Activated naive CD4-positive, alpha-beta T cell treated with Interleukin-2 at 50 U/mL for 16 hours (primary cell): ENCODE measurements at regions not wholly inside any gene's neighbourhood (a gene's known extent, or its start where the extent isn't known, plus 50 kb on each side); places are given as distances from the start of the nearest gene placed in this dataset.
"Not testable (repeated sequence)": the region's sequence is repeated elsewhere in the genome, so short reads cannot be mapped to it uniquely, and the experiment has no call there.

Experiments used
- DNase-seq: peaks from one replicate; pipeline ENCODE4 v3.0.0-alpha.2; 2020

DNA sequence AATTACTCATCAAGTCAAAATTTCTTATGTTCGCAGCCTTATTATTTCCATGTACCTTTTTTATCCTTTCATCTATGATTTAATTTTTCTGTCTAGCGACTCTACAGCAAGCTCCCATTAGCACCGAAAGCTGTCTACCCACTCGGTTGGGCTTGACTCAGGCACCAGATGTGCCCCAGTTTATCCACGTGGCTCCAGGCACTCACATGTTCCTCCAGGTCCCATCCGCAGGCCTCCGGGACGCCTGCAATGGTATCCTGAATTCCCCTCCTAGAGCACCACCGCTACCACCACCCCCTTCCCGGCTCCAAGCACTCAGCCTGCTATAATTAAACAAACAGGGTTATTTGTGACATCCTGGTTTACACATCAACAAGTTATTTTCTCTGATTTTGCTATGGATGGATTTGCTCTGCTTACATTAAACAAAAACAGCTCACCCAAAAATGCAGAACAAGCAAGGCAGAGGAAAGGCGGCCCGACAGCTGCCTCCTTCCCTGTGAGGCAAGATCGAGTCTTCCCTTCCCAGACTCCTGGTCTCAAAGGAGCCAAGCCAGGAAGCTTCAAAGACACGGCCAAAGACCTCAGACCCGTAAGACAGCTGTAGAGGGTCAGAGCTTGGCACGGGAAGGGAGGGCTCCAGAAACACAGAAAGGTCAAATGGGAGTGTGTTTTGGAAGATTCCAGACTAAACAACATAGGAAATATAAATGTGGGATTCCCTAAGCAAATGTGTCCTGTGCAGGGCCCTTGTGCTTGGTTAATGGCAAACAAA lies 253.8 kb downstream of the TTC8 start:
- no peak for DNase-seq

DNA sequence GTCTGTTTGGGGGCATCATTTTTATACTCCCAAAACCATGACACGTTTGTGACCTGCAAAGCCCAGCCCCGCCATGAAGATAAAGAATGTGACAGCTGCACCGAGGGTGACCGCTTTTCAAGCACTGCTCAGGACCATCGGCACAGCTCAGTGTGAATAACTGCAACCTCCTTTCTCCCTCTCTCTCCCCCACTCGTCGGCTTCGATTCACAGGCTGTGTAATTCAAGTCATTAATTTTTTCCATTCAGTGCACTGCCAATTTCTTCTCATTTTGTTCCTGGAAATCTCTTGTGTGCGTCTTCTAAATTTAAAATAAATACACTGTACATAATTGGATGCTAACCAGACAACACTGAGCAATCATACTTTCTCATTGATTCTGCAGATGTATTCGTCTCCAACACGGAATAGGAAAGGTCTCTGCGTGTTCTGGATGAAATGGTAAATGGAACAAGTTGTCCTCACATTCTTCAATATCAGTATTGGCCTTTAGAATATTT lies 260.8 kb downstream of the TTC8 start:
- DNase-seq: no peak

DNA sequence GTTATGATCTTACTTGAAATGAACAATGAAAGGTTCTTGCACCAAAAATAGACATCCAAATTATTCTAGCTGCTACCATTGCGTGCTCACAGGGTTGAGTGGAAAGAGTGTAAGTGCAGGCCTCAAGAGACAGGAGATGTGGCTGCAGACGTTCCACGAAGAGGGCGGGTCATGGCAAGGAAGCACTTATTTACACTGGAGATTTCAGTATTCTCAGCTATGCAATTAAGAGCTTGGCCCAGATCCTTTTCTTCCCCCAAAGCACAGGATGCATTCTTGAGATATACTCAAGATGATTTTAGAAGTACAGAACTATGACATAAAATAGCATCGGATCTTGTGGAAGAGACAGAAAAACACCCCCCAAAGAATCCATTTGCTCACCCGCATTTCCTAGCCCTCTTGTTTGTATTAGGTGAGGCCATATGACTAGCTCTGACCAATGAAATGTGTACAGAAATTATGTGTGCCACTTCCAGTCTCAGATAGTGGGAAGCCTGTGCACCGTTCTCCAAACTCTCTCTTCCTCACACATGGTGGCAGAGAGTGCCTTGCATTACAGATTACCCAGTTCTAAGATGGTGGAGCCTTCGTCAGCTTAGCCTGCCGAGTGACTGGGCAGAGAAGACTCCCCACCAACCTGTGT lies 261.4 kb downstream of the TTC8 start:
- no peak for DNase-seq

- DNase-seq: no peak
Measured at GRCh38 chr14:89088530-89088929, 264.1 kb downstream of the TTC8 start.

DNA sequence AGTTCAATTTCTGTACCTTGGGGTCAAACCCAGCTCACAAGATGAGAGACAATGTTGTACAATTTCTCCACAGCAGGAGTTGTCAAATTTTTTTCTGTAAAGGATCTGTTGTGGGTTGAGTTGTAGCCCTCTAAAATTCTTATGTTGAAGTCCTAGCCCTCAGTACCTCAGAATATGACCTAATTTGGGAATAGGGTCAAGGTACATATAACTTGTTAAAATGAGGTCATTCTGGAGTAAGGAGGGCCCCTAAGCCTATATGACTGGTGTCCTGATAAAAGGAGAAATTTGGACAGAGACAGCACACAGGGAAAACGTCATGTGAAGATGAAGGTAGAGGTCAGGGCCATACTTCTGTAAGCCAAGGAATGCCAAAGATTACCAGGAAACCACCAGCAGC lies 264.9 kb downstream of the TTC8 start:
- no peak for DNase-seq

DNA sequence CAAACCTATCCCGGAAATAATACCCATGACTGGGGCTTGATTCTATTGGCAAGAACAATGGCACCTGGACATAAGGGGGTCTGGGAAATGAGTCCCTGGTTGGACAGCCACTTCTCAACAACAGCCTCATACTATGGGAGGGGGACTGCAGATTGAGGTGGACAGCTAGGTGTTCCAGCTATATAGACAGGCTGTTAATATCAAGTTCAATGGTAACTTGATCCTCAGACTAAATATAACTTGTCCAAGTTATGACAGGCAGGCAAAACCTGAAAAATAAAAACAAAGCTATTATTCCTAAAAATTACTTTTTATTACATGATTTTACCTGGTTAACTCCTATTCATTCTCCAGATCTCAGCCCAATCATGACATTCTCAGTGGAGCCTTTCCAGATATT lies 267.3 kb downstream of the TTC8 start:
- DNase-seq: no peak

GRCh38 chr14:89093083-89093730 lies 268.8 kb downstream of the TTC8 start:
- DNase-seq: no peak

DNA sequence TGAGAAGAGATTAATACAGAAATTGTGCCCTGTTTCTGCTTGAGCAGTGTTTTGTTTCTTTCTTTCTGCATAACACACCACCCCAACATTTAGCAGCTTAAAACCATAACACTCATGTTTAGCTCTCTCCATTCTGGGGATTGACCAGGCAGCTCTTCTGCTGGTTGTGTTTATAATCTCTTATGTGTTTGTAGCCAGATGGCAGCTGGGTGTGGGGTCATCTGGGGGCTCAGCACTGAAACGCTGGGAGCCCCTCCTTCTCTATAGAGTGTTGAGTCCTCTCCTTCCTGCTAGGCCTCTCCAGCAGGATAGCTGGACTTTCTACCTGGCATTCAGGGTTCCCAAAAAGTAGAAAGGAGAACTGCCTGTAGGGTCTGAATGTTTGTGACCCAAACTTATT lies 270.6 kb downstream of the TTC8 start:
- no peak for DNase-seq

- DNase-seq: no peak
Measured at GRCh38 chr14:89096946-89097345, 272.5 kb downstream of the TTC8 start.

DNA sequence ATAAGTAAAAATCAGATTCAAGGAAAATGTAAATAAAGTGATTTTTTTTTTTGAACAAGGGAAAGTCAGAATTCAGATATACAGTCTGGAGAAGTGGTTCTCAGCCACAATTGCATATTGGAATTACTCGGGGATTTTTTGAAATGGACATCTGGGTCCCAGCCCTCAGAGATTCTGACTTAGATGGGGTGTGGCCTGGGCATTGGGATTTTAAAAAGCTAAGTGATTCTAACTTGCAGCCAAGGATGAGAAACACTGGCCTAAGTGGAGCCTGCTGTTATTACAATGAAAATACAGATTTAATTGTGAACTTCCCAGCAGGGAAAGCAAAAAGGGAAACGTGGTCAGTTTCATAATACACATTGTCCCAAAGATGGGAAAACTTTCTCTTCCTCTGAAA lies 273.8 kb downstream of the TTC8 start:
- no peak for DNase-seq

GRCh38 chr14:89104171-89104817 lies 279.8 kb downstream of the TTC8 start:
- not testable (repeated sequence) for DNase-seq

GRCh38 chr14:89104861-89105260 lies 280.4 kb downstream of the TTC8 start:
- DNase-seq: not testable (repeated sequence)
